ENCODE measurements at regions not wholly inside any gene's neighbourhood (a gene's known extent, or its start where the extent isn't known, plus 50 kb on each side); places are given as distances from the start of the nearest gene placed in this dataset.
"Not testable (repeated sequence)": the region's sequence is repeated elsewhere in the genome, so short reads cannot be mapped to it uniquely, and the experiment has no call there.

DNA sequence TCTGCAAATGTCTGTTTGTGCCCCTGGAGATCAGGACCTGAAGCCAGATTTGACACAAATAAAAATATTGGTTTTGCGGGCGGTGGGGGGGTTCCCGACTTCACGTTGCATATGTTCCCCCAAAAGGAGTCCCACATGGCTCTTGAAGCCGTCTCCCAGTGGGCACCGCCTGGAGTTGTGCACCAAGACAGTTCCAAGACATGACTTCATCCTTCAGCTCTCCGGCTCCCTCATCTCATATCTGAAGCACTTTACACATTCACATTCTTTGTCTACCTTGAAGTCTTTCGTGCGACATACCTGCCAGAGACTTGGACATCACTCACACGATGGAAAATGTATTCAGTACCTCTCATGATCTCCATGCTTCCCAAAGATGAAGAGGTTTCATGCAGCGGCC, 362.8 kb upstream of the FOXK1 start:
- DNase-seq (ENCODE audit: low read depth in 2 of 2) = no peak

DNA sequence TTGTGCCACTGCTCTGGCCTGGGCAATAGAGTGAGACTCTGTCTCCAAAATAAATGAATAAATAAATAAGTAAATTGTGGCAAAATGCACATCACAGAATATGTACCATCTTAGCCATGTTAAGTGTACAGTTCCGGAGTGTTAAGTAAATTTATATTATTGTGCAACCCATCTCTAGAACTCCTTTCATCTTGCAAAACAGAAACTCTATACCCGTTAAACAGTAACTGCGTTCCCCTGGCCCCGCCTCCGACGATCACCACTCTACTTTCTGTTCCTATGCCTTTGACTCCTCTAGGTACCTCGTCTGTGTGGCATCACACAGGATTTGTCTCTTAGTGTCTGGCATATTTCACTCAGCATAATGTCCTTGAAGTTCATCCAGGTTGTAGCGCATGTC, 356.4 kb upstream of the FOXK1 start:
- DNase-seq (ENCODE audit: low read depth in 2 of 2) = no peak

DNA sequence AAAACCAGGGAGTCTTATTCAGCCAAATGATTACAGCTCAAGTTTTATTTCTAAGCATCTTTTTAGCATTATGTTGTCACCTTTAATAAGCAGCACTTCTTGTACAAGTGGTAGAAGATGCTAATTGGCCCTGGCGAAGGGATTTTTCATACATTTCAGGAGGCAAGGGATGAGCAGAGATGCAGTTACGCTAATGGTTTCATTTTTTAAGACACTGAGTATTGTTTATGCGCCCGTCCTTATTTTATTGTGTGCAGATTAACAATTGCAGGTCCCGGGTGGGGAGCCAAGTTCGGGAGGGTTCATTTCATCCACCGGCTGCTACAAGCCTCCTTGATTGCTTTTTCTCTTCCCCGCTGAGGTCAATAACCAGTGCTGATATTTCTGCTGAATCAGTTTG, 350.4 kb upstream of the FOXK1 start:
- no peak for DNase-seq (ENCODE audit: low read depth in 2 of 2)

DNA sequence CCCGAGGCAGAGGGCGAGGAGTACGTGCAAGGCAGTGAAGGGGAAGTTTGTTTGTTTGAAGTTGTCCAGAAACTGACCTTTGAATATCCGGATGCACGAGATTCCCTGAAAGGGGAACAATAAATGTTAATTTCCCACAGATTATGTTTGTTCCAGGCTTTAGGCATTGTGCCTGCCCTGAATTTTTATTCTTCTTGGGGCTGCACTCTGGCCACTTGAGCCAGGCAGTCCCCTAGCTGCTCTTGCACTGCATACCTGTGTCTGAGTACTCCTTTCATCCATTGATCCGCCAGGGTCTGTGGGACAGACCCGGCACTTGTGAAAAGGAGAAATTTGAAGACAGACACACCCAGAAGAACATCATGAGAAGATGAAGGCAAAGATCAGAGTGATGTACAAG, 343.5 kb upstream of the FOXK1 start:
- no peak for DNase-seq (ENCODE audit: low read depth in 2 of 2)

DNA sequence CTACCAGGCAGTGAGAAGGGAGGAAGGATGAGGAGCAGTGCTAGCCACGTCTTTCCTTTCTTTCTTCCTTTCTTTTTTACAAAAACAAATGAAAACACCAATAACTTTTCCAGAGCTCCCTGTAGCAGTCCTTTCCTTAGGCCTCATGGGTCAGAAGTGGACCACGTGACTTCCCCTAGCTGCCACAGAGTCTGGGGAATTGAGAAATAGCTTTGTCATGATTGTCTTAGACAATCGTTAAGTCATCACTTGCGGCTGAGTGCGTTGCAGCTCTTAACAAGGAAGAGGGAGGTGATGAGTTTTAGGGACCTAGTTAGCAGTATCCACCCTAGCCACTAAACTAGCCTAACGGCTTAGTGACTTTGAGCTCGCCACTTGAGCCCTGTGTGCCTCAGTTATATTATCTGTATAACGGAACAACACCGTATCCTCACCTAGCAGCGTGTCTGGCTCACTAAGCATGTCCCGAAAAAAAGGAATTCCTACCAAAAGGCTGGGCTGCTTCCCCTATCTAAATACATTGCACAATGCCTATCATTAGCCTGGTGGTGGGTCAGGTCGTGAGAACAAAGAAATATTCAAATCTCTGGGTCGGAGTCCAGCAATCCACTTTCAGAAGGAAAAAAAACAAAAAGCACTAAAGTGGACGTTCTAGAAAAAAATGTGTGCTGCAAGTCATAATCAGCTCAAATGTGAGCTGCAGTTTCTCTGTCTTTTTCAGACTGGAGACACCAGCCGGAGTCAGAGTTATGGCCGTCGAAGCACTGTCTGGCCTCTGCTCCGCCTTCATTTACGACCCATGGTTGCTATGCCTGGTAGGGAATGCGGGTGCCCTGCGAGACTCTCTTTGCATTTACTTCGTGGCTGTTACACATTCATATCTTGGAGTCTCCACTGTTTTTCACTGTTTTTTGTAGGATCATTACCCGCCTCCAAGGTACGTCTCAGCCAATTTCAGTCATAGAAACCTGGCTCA, 338.5 kb upstream of the FOXK1 start:
- no peak for DNase-seq (ENCODE audit: low read depth in 2 of 2)

DNA sequence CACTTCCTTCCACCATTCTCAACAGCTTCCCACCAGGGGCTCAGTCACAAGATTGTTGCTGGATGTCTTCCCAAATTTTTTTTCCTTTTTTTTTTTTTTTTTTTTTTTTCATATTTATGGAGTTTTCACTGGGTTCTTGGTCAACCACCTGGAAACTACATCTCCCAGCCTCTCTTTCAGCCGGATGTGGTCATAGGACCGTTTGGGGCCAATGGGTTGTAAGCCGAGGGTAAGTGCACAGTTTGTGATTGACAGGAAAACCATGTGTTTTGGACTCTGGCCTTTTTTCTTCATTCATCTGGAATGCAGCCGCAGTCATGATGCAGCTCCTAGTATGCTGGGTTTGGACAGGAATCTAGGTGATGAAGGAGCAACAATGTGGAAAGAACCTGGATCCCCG, 337.1 kb upstream of the FOXK1 start:
- no peak for DNase-seq (ENCODE audit: low read depth in 2 of 2)

DNA sequence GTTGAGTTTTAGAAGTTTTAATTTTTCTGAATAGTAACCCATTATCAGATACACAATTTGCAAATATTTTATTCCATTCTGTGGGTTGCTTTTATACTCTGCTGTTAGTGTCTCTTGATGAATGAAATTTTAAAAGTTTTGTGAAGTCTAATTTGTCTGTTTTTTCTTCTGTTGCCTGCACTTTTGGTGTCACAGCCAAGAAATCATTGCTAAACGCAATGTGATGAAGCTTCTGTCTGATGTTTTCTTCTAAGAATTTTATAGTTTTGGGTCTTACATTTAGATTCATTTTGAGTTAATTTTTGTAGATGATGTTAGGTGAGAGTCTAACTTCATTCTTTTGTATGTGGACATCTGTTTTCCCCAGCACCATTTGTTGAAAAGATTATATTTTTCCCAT, 330.0 kb upstream of the FOXK1 start:
- DNase-seq (ENCODE audit: low read depth in 2 of 2) = no peak

DNA sequence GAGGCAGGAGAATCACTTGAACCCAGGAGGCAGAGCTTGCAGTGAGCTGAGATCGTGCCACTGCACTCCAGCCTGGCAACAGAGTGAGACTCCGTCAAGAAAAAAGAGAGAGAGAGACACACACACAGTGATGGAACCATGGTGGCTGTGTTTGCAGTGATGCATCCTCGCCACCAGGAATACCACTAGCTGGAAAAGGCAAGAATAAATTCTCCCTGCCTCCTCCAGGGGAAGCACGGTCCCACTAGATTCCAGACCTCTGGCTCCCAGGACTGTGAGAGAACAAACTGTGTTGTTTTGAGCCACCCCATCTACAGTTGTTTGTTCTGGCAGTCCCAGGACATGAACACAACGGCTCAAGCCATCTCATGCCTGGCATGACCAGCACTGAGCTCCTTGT, 320.3 kb upstream of the FOXK1 start:
- no peak for DNase-seq (ENCODE audit: low read depth in 2 of 2)

DNA sequence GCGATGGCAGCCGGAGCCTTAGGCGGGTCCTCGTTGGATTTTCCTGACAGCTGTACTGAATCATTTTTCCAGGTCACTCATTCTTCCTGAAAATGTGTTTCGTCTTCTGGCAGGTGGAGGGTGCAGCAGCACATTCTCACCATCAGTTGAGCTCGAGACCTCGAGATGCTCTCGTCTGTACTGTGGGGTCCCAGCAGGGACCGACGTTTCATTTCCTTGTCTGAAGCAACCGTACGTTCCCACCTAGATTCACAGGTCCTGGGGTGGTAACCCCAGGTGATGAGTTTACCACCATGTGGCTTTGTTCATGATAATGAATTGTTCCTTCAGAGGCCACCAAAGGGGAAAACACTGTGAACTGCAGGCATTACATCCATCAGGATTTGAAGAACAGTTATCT, 298.5 kb upstream of the FOXK1 start:
- DNase-seq (ENCODE audit: low read depth in 2 of 2) = no peak

DNA sequence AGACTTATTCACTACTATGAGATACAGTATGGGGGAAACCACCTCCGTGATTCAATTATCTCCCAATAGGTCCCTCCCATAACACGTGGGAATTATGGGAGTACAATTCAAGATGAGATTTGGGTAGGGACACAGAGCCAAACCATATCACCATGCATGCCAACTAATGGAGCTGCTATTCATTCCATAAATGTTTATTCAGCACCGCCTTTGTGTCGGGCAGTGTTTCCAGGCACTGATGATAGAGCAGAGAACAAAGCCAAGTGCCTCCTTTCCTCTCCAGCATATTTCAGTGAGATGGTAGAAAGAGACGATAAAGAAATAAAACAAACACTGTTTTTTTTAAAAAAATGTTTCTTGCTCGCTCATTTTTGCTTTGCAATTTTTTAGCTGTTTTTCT, 295.9 kb upstream of the FOXK1 start:
- DNase-seq (ENCODE audit: low read depth in 2 of 2) = no peak

DNA sequence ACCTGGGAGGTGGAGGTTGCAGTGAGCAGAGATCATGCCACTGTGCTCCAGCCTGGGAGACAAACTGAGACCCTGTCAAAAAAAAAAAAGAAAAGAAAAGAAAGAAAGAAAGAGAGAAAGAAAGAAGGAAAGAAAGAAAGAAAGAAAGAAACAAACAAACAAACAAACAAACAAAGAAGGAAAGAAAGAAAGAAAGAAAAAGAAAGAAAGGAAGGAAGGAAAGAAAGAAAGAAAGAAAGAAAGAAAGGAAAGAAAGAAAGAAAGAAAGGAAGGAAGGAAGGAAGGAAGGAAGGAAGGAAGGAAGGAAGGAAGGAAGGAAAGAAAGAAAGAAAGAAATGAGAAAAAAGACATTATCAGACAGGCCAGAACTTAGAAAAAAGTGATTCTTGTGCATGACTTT, 291.0 kb upstream of the FOXK1 start:
- DNase-seq (ENCODE audit: low read depth in 2 of 2) = not testable (repeated sequence)

DNA sequence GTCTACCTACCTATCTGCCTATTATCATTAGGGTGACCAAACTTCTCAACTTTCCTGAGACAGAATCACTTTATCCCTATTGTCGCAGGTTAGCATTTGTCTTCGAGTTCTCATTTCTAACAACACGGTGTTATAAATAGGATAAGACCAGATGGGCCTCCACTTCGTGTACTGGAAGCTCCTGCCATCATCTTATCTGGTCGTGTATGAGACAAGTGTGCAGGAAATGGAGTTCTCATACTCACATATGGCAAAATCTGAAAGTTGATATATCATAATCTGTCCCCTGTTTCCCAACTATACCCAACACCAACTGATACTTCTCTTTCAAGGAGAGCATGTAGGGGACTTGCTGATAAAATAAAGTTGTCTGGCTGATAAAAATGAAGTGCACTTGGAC, 287.4 kb upstream of the FOXK1 start:
- DNase-seq (ENCODE audit: low read depth in 2 of 2) = no peak

DNA sequence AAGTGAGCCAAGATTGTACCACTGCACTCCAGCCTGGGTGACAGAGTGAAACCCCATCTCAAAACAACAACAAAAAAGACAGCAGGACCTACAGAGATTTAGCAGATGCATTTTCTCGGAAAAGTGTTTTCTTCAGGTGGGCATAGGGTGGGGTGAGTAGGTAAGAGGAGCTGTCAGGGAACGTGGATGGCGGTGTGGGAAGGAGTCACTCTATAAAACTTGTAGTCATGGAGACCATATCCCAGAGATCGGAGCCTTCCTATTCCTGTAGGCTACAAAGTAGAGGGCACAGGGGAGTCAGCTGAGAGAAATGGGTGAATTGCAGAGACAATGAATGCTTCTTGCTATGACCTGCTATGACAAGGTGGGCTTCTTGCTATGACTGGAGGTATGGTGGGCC, 283.0 kb upstream of the FOXK1 start:
- no peak for DNase-seq (ENCODE audit: low read depth in 2 of 2)

DNA sequence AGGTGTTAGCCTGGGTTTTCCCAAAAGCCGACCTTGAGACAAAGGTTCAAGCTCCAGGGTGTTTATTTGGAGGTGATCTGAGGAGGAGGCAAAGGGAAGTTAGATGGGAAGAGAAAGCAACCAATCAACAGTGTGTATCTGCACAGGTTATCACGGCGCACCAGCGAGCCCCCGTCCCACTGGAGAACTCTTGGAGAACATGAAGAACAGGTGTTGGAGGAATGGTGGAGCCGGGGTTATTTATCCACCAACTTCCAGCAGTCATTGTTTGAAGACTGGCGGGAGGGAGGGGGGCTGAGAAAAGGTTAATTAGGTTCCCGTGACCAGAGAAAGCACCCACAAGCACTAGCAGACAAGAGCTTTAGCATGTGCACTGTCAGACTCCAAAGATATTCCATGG, 282.5 kb upstream of the FOXK1 start:
- no peak for DNase-seq (ENCODE audit: low read depth in 2 of 2)

DNA sequence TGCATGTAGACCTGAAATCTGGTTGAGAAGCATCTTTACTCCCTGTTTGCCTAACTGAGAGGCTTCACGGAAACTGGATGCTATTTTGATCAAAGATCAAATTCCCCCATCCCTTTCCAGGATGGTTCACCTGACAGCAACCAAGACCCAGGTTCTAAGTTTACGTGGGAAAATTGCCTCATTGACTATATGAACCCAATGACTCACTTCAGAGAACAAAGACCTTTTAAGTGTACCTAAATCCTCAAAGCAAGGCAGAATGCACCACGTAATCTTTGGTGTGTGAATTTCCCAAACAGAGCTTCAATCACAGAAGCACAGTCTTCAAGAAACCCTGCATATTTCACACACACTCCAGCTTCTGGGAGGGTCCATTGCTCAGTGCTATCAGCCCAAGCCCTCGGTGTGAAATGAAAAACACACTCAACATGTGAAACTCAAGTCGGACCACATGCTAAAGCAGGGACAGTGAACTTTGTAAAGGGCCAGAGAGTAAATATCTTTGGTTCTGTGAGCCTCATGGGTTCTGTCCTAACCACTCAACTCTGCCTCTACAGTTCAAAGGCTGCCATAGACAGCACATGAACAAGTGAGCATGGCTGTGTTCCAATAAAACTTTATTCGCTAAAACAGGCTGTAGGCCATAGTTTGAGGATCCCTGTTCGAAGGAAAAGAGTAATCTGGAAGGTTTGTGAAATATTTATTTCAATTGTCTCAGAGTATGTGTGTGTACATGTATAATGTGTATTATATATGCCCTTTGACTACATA, 275.6 kb upstream of the FOXK1 start:
- no peak for DNase-seq (ENCODE audit: low read depth in 2 of 2)

DNA sequence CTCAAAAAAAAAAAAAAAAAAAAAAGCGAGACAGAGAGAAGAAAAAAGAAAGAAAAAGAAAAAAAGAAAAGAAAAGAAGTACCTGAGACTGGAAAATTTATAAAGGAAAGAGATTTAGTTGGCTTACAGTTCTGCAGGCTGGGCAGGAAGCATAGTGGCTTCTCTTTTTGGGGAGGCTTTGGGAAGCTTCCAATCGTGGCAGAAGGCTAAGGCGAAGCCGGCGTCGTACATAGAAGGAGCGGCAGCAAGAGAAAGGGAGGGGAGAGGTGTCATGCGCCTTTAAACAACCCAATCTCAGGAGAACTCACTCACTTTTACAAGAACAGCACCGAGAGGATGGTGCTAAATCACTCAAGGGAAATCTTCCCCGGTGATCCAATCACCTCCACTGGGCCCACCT, 272.1 kb upstream of the FOXK1 start:
- no peak for DNase-seq (ENCODE audit: low read depth in 2 of 2)

DNA sequence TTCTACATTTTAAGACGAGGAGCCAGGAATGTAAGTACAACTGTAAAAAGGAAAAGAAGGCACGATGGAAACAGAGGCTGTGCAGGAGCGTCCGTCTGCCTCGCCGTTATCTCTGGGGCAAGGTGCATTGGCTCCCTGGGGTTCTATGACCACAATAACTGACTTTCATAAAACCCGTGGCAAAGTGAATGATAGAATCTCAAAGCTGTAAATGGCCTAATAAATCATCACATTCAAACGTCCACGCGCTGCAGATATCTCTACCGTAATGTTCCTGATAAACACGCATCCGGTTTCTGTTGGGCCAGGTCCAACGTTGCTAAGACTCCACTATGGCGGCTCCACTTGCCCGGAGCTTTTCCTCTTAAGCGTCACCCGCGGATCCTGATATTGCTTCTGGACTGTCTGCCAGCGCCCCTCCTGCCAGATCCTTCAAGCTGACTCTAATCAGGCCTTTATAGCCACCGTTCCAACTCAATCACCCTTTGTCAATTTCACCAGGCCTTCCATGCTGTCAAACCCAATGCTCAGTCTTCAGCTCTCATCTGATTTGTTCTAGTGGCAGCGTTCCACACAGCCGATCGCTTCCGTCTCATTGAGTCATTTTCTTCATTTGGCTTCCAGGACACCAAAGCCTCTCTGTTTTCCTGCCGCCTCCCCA, 265.6 kb upstream of the FOXK1 start:
- no peak for DNase-seq (ENCODE audit: low read depth in 2 of 2)

DNA sequence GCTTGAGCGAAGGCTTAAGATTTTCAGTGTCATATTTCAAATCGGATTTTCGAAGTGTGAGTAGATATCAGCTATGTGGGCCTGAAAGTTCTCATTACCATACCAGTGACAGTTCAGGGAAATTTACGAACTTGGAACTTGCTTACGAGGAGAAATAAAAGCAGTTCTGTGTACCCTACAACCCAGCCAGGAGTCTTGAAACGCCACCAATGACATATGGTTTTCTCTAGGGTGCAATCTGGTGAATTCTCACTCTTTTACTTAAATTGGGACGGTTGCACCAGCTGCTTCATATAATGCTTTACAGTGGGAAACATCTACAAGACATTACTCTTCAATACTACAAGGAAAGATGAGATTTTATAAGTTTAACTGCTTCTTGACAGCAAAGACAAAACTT, 253.6 kb upstream of the FOXK1 start:
- DNase-seq (ENCODE audit: low read depth in 2 of 2) = no peak

DNA sequence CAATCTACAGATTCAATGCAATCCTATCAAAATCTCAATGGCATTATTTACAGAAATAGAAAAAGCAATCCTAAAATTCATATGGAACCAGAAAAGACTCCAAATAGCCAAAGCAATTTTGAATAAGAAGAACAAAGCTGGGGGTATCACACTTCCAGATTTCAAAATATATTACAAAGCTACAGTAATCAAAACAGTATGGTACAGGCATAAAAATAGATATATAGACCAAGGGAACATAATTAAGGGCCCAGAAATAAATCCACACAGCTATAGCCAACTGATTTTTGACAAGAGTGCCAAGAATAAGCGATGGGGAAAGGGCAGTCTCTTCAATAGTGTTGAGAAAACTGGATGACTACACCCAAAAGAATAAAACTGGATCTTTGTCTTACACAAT, 251.9 kb upstream of the FOXK1 start:
- no peak for DNase-seq (ENCODE audit: low read depth in 2 of 2)

DNA sequence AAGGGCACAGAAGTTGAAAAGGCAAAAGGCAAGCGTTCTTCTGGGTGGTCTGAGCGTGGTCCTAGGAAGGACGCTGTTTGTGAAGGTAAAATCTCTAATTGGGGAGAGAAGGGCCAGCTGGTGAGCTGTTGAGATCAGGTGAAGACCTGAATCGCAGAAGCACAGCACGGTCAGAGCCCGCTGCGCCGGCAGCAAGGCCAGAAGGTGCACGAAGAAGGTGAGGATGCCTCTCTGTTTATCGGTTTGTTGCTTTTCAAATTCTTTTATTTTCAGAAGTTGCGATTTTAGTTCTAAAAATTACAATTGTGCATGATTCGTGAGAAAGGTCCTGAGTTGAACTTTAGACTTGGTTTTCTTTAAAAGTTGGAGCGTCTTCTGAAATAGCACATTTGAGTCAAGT, 247.8 kb upstream of the FOXK1 start:
- no peak for DNase-seq (ENCODE audit: low read depth in 2 of 2)

DNA sequence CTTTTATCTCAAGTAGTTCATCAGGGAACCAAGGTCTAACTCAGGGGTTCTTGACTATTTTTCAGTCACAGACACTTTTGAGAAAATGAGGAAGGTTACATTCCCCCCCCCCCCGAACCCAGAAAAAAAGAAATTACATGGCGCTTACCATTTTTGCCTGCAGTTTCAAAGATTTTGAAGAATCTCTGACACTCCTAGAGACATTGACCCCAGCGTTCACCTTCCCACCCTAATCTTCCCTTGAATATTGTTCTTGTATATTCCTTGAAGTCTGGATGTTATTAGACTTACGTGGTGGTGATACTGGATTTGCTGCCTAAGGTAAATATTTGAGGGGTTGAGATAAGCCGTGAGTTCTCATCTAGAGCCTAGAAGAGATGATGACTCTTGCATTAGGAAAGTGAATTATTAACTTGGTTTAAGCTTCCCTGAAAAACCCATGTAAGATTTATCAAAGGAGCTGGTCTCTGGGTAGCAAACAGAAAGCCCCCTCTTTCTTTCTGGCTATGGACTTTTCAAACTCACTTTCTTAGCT, 245.7 kb upstream of the FOXK1 start:
- DNase-seq (ENCODE audit: low read depth in 2 of 2) = no peak

DNA sequence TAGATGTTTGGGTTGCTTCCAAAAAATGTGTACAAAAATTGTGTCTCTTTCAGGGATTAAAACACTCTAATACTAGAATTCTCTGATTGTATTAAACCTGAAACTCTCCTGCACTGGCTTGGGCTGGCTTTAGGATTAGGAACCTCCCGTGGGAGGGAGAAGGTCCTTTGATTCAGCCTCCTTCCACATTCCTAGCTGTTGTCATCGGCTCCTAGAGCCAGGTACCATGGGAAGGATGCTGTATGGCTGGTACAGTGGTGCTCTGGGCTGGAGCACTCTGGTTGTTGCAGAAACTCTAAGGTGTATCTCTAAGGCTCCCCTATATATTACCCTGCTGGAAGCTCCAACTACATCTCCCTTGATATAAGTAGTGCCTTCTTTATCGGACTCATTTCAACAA, 245.2 kb upstream of the FOXK1 start:
- DNase-seq (ENCODE audit: low read depth in 2 of 2) = no peak
